Transverse colon (tissue), 4 donors: ENCODE measurements at regions not wholly inside any gene's neighbourhood (a gene's known extent, or its start where the extent isn't known, plus 50 kb on each side); places are given as distances from the start of the nearest gene placed in this dataset.

Source experiments
- DNase-seq: peaks from one replicate; pipeline ENCODE4 v3.0.0-alpha.2; 2019
- H3K27ac ChIP-seq, 4 donors: fragments of 200-600 bp; sonication (generic); 2 replicates each; pipeline ENCODE4 v1.5.1; 2016 to 2018; ENCODE audit warnings: inconsistent platforms in 4 of 4
- H3K27me3 ChIP-seq: fragments of 200-600 bp; sonication (generic); 2 replicates; pipeline ENCODE4 v1.5.1; 2017; ENCODE audit warnings: inconsistent platforms
- H3K36me3 ChIP-seq, 4 donors: fragments of 200-600 bp; sonication (generic); 2 replicates each; pipeline ENCODE4 v1.5.1; 2017 to 2019; ENCODE audit warnings: inconsistent platforms in 4 of 4
- H3K4me1 ChIP-seq, 4 donors: fragments of 200-600 bp; sonication (generic); 2 replicates each; pipeline ENCODE4 v1.5.1; 2017 to 2020; ENCODE audit warnings: inconsistent platforms in 4 of 4
- H3K4me3 ChIP-seq, 4 donors: fragments of 200-600 bp; sonication (generic); 1 replicate in 1 of 4; 2 replicates in 3 of 4; pipeline versions ENCODE4 v1.5.1 to v1.6.1; 2017 to 2019; ENCODE audit warnings: inconsistent platforms in 4 of 4
- H3K9me3 ChIP-seq, 2 donors: fragments of 200-600 bp; sonication (generic); 2 replicates each; pipeline ENCODE4 v1.5.1; 2017 to 2019; ENCODE audit warnings: inconsistent platforms in 2 of 2
- EP300 ChIP-seq: sonication (generic); formaldehyde crosslinking; IDR thresholded peaks from one replicate; pipeline ENCODE4 v1.6.1; 2017; ENCODE audit warnings: antibody characterized with exemption, low read depth
- POLR2A ChIP-seq: fragments of 450-650 bp; IDR thresholded peaks from one replicate; pipeline ENCODE4 v1.6.1; 2016; ENCODE audit warnings: antibody characterized with exemption, mild to moderate bottlenecking, moderate library complexity
- POLR2AphosphoS5 ChIP-seq, 3 donors: sonication (generic); formaldehyde crosslinking; IDR thresholded peaks; one replicate each; pipeline ENCODE4 v1.6.1; 2016; ENCODE audit warnings: antibody characterized with exemption in 3 of 3
- WGBS, 2 donors: methylation state at CpG; one replicate each; pipeline ENCODE4 v1.1.5; 2018; ENCODE audit warnings: low coverage in 1 of 2; 5-methylcytosine and 5-hydroxymethylcytosine counted together
- in situ Hi-C, 4 donors: fragments of 200-750 bp; cut with MboI; loops; one replicate each; pipeline versions ENCODE4 v1.15.0 to v1.15.1; 2017; ENCODE audit warnings: low sequenced_read_pairs in 3 of 4, low pct_ligation_motif_present in 1 of 4, low pct_unique_long_range_greater_than_20kb in 1 of 4
- intact Hi-C: fragments of 100-400 bp; cut with DNase I; formaldehyde crosslinking; loops from one replicate; pipeline ENCODE4 v1.15.1; 2023; ENCODE audit warnings: low total_unique reads
- TF ChIP-seq, protein P1 (sequence below), 5 experiments: fragments of 200-600 bp in 3 of 5; fragments of 450-650 bp in 2 of 5; sonication (generic) in 3 of 5; IDR thresholded peaks; 1 replicate in 2 of 5; 2 replicates in 3 of 5; pipeline ENCODE4 v1.5.1; 2016 to 2017; ENCODE audit warnings: antibody characterized with exemption in 5 of 5, inconsistent platforms in 3 of 5, mild to moderate bottlenecking in 2 of 5, moderate library complexity in 1 of 5

DNA sequence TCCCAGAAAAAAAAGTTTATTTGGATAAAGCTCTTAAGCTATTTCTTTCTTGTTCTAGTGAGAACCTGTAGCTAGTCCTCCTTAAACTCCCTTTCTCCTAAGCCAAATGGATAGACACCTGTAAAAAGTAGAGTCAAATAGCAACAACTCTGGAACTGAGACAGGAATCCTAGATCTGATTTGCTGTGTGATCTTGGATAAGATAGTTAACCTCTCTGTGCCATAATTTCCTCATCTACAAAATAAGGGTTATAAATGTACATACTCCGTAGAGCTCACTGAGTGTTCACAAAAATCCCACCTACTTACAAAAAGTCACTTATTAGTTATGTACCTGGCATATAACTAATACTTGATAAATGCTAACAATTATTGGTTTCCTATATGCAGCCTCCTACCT lies 270.3 kb downstream of the ABCC12 start:
- in situ Hi-C loops: no loop called here
- WGBS, 2 donors: 75 to 82% methylated on average over 1 of the region's 1 CpG
- no peak for DNase-seq
- no peak overlapping the region for H3K27ac ChIP-seq
- no peaks in the 10 kb centered on the region for H3K4me1 ChIP-seq
- TF ChIP-seq POLR2AphosphoS5 (IDR thresholded peaks at IDR 0.05): no peak
- TF ChIP-seq EP300: no peak
- TF ChIP-seq POLR2A: no peak
- TF ChIP-seq, protein P1, sequence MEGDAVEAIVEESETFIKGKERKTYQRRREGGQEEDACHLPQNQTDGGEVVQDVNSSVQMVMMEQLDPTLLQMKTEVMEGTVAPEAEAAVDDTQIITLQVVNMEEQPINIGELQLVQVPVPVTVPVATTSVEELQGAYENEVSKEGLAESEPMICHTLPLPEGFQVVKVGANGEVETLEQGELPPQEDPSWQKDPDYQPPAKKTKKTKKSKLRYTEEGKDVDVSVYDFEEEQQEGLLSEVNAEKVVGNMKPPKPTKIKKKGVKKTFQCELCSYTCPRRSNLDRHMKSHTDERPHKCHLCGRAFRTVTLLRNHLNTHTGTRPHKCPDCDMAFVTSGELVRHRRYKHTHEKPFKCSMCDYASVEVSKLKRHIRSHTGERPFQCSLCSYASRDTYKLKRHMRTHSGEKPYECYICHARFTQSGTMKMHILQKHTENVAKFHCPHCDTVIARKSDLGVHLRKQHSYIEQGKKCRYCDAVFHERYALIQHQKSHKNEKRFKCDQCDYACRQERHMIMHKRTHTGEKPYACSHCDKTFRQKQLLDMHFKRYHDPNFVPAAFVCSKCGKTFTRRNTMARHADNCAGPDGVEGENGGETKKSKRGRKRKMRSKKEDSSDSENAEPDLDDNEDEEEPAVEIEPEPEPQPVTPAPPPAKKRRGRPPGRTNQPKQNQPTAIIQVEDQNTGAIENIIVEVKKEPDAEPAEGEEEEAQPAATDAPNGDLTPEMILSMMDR (IDR thresholded peaks at IDR 0.05): no peak
- intact Hi-C loops: no loop called here
- H3K36me3 ChIP-seq: no peaks in the 10 kb centered on the region
- no peaks in the 10 kb centered on the region for H3K9me3 ChIP-seq
- no peak overlapping the region for H3K4me3 ChIP-seq
- peaks cover 14% of the 10 kb centered on the region for H3K27me3 ChIP-seq

DNA sequence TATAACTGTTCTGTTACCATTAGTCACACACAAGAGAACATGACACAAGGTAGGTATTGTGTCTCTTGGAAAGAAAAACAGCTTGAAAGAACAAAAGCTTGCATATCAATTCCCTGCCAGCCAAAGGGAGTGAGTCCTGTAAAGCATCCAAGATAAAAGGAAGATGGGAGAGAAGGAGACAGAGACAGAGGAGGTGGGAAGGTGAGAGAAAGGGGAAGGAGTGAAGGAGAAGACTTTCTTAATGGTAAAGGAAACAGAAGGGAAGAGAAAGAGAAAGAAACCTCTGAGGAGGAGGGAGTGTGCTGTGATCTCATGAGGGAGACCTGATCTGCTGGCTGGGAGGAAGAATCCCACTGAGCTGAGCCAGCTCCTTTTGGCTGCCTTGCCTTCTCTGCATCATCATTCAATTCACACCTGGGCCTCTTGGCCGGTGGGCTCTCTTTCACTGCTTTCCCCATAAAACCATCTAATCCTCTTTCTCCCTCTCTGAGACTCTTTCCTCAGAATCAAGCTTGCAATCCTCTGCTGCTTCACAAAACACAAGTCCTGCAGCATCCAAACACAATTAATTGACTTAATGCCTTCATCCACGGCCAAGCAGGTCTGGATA lies 271.6 kb downstream of the ABCC12 start:
- H3K9me3 ChIP-seq: no peaks in the 10 kb centered on the region
- intact Hi-C loops (no loop called here), in situ Hi-C loops (no loop called here)
- TF ChIP-seq EP300 (no peak), POLR2A (no peak), POLR2AphosphoS5 (IDR thresholded peaks at IDR 0.05) (no peak)
- TF ChIP-seq, protein P1 (IDR thresholded peaks at IDR 0.05): no peak
- H3K4me3 ChIP-seq: no peak overlapping the region
- 0 to 16% methylated on average over 2 of the region's 2 CpGs for WGBS, 2 donors
- H3K36me3 ChIP-seq: no peaks in the 10 kb centered on the region
- H3K27ac ChIP-seq: no peak overlapping the region
- peaks cover 14% of the 10 kb centered on the region for H3K27me3 ChIP-seq
- no peaks in the 10 kb centered on the region for H3K4me1 ChIP-seq
- no peak for DNase-seq

DNA sequence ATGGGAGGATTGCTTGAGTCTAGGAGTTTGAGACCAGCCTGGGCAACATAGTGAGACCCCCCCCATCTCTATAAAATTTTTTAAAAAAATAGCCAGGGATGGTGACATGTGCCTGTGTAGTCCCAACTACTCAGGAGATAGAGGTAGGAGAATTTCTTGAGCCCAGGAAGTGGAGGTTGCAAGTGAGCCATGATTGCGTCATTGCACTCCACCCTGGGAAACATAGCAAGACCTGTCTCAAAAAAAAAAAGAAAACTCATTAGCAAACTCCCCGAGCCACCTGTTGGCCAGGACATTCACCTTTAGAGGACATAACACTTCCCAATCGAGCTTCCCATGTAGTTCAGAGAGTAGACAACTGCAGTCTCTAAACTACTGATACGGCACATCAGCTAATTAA lies 274.2 kb downstream of the ABCC12 start:
- in situ Hi-C loops: no loop called here
- no peak for DNase-seq
- H3K9me3 ChIP-seq: no peaks in the 10 kb centered on the region

DNA sequence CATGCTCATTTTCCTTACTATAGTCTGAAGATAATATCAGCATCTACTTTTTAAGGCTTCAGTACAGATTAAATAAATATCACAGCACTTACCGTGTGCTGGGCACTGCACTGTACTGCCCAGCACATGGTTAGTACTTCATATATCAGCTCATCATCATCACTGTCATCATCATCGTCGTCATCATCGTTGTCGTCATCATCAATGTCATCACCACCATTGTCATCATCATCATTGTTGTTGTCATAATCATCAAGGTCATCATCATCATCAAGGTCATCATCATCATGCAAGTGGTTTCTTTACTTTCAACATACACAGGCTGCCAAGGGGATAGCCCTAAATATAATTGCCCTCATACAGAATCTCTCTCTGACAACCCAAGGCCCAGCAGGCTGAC lies 275.1 kb downstream of the ABCC12 start:
- H3K27ac ChIP-seq: no peak overlapping the region
- no peaks in the 10 kb centered on the region for H3K27me3 ChIP-seq
- in situ Hi-C loops (no loop called here), intact Hi-C loops (no loop called here)
- DNase-seq: no peak
- H3K4me3 ChIP-seq: no peak overlapping the region
- H3K9me3 ChIP-seq: no peaks in the 10 kb centered on the region
- no peaks in the 10 kb centered on the region for H3K4me1 ChIP-seq
- TF ChIP-seq EP300: no peak
- TF ChIP-seq POLR2A: no peak
- no peak for TF ChIP-seq POLR2AphosphoS5 (IDR thresholded peaks at IDR 0.05)
- TF ChIP-seq, protein P1 (IDR thresholded peaks at IDR 0.05): no peak
- no peaks in the 10 kb centered on the region for H3K36me3 ChIP-seq
- 88 to 94% methylated on average over 5 of the region's 5 CpGs for WGBS, 2 donors

More for the DNA sequence above, 274.2 kb downstream of the ABCC12 start:
- intact Hi-C loops: no loop called here
- no peak overlapping the region for H3K4me3 ChIP-seq
- TF ChIP-seq EP300 (no peak), POLR2A (no peak), POLR2AphosphoS5 (IDR thresholded peaks at IDR 0.05) (no peak)
- TF ChIP-seq, protein P1 (IDR thresholded peaks at IDR 0.05): no peak
- no peaks in the 10 kb centered on the region for H3K4me1 ChIP-seq
- H3K27ac ChIP-seq: no peak overlapping the region
- 77 to 86% methylated on average over 1 to 4 of the region's 4 CpGs for WGBS, 2 donors
- H3K36me3 ChIP-seq: no peaks in the 10 kb centered on the region
- peaks cover 4% of the 10 kb centered on the region for H3K27me3 ChIP-seq
